GM18508 (cell line): ENCODE measurements at regions not wholly inside any gene's neighbourhood (a gene's known extent, or its start where the extent isn't known, plus 50 kb on each side); places are given as distances from the start of the nearest gene placed in this dataset.
"Not testable (repeated sequence)": the region's sequence is repeated elsewhere in the genome, so short reads cannot be mapped to it uniquely, and the experiment has no call there.

Source experiments
- ATAC-seq: cut with Tn5 transposase; IDR thresholded peaks from one replicate; pipeline ENCODE4 v1.9.1; 2021; ENCODE audit warnings: moderate number of reproducible peaks; ENCODE audit not compliant: insufficient read depth, unreplicated experiment

DNA sequence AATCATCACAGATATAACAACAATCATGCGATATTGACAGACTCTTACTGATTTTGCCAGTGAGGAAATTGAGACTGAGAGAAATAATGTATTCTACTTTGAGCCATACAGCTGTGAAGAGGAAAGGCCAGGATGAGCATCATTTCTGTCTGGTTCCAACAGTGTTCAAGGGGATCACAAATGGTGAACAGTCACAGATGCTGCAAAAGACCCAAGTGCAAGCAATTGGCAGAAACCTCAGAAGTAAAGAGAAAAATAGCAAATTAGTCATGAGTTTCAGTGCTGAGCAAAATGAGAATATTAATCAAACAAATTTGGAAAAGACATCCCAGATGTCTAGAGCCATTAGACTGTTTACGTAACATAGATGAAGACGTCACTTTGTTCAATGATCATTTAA, 114.1 kb downstream of the RAB38 start:
- ATAC-seq = no peak

DNA sequence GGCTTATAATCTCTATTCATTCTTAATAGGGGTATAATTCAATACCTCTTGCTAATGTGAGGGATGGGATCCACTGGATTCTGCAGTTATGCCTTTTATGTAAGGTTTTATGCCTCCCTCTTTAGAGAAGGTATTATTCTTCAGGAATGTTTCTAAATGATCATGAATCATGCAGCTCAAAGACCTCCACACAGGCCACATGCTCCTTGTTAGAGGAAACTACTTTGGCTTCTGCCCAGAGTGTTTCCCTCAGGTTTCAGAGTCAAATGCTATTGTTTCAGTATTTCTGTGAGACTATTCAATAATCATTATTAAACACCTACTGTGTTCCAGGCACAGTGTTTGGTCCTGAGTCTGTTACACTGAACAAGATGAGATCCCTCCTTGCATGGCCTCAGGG, 115.9 kb downstream of the RAB38 start:
- ATAC-seq = no peak

GRCh38 chr11:88051396-88051795, 123.8 kb downstream of the RAB38 start:
- ATAC-seq = no peak

- no peak for ATAC-seq
Measured at GRCh38 chr11:88050247-88050646, 125.0 kb downstream of the RAB38 start.

DNA sequence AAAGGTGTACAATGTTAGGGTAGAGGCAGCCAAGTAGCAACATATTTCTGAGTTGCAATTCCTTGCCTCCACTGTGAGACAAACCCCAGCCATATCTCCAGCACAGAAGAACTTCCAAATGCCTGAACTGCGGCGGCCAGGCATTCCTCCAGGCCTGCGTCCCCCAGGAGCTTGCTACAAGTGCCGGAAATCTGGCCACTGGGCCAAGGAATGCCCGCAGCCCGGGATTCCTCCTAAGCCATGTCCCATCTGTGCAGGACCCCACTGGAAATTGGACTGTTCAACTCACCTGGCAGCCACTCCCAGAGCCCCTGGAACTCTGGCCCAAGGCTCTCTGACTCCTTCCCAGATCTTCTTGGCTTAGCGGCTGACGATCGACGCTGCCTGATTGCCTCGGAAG, 130.0 kb downstream of the RAB38 start:
- not testable (repeated sequence) for ATAC-seq

DNA sequence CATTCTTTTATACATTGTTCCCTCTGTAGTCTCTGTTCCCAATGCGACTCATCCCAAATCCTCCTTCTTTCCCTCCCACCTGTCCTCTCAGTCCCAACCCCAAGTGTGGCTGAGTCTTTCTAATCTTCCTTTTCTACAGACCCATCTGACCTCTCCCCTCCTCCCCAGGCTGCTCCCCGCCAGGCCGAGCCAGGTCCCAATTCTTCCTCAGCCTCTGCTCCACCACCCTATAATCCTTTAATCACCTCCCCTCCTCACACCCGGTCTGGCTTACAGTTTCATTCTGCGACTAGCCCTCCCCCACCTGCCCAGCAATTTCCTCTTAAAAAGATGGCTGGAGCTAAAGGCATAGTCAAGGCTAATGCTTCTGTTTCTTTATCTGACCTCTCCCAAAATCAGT, 130.6 kb downstream of the RAB38 start:
- ATAC-seq = not testable (repeated sequence)

- no peak for ATAC-seq
Measured at GRCh38 chr11:88043149-88043548, 132.1 kb downstream of the RAB38 start.

GRCh38 chr11:88042647-88043046, 132.6 kb downstream of the RAB38 start:
- no peak for ATAC-seq

DNA sequence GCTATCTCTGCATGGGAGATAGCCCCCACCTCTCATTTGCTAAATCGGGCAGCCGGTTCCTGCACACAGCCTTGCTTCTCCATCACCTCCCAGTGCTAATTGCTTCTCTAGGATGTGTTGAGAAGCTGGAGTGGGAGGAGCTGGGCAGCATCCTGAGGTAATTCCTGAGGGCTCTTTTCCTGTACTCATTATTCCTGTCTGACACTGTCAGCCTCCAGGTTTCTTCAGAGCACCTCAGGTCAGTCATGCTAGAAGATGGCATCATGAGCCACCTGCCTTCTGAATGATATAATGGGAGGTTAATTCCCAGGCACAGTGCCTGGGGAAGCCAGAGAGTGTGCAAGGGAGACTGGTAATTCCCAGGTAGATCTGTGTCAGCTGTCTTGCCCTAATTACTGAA, 133.0 kb downstream of the RAB38 start:
- no peak for ATAC-seq

DNA sequence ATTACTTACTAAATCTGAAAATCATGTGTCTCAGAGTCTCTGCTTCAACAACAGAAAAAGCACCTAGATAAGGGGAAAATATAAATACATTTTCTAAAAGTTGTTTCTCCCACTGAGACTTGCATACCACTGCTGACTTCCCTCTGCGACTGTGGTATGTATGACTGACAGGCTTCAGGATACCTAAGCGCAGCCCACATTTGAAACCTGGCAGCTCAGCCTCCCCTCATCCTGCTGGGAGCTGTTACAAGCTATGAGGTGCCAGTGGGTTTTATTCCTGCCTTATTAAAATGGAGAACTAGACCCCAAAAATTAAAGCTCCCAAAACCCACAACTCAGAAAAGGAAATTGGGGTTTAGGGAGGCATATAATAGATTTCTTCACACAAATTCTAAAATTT, 133.6 kb downstream of the RAB38 start:
- no peak for ATAC-seq

GRCh38 chr11:88040148-88040496, 135.1 kb downstream of the RAB38 start:
- ATAC-seq = no peak

DNA sequence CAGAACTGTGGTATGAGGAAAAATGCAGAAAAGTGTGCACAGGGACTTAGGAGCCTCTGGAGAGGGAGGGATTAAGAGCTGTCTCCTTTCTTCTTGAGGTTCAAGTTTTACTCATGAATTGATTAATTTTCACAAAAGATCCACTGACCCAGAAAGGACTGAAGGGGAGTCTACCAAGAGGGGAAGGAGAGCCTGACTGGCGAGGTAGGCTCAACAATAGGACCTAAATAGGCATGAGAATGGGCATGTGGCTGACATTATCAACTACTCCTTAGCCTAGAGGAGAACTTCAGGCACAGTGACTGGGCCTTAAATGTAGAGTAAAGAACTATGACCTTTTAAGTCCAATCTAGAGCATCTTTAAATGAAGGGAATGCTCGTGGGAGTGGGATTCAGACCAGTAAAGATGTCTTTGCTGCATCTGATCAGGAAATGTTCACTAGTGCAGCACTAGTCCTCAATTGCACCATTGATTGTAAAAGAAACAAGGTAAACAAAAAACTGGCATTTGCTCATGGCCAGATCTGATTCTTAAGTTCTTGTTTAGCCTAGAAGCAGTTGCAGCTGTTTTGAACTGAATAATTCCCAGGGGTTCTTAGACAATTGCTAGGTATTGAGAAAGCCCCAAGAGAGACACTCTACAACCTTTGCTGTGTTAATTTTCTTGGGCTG, 135.6 kb downstream of the RAB38 start:
- ATAC-seq = no peak

DNA sequence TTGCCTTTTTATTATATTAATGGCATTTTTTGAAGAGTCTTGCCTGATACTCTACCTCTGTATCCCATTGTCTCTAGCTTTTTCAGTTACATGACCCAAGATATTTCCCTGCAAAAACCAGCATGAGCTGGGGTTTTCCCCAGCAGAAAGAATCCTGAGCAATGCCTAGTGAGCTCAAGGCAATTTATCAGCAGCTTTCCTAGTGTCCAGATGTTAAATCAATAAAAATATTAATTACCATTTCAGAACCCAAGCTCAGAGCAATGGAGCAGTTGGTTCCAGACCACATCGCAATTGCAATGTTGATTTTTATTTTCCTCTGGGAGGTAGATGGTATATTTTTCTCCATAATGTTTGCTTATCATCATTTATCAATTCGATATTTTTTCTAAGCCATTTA, 137.2 kb downstream of the RAB38 start:
- ATAC-seq = no peak

DNA sequence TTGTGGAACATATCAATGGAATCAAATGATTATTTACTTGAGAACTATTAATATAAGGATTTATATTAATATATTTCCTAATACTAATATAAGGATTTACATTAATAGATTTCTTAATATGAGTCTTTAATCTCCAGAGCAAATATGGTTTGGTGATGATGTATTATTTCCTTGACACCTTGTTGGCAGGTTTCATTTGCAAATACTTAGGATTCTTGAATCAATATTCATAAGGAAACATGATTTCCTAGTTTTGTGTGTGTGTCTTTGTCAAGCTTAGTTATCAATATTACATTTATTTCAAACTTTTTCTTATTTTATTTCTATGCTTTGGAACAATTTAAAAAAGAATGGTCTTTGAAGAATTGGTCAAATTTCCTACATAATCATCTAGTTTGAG, 138.5 kb downstream of the RAB38 start:
- no peak for ATAC-seq

DNA sequence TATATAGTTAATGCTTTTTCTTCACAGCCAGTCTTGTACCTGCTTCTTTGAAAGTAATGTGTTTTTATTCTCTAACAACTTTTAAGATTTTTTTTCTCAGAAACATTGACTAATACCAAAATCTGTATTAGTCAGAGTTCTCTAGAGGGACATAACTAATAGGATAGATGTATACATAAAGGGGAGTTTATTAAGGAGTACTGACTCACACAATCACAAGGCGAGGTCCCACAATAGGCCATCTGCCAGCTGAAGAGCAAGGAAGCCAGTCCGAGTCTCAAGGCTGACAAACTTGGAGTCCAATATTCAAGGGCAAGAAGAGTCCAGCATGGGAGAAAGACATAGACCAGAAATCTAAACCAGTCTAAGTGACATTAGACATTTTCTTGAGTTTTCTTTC, 140.0 kb downstream of the RAB38 start:
- no peak for ATAC-seq

- no peak for ATAC-seq
Measured at GRCh38 chr11:88017666-88018065, 157.6 kb downstream of the RAB38 start.

DNA sequence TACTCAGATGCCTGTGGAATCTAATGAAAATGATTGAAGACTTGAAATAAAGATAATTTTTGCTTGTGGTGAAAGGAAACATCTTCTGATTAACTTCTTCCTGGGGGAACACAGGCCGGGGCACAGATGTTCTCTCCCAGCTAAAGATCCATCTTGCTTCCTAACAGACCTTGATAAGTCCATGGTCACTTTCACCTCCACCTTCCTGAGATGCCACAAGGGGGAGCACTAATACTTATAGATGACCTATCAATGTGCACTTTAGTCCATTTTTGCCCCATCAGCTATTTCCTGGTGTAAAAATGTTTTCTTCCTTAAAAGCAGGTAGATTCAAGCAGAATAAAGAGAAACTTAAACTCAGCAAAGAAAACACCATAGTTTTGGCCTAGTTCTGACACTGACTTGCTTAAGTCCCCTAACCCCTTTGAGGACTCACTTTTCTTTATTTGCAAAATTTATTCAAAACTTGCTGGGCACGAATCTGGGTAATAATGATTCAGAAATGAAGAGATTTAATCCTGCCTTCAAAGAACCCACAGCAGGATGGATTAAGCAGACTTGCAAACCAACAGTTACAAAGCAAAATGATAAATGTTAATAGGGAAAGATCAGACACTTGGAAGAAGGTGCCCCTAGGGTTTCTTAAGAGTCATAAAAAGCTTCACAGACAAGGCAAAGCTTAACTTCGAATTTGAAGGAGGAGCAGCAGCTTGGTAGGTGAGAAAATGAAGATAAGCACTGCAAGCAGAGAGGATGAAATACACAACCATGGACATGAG, 158.7 kb downstream of the RAB38 start:
- ATAC-seq = peak; percentile 88

DNA sequence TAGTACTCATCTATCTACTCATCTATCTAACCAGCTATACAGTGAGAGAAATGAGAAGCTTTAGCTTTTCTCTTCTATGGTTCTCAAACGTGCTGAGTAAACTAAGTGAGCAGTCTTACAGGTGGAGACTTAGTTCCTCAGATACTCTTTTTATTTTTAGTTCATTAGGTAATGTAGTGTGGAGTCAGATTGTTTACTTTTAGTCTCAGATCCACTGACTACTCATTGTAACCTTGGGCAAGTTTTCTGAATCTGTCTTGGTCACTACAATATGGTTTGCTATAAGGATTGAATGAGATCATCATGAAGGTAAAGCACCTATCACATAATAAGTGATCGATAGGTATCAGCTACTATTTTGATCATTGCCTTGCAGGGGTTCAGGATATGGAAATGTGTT, 160.1 kb downstream of the RAB38 start:
- no peak for ATAC-seq

- no peak for ATAC-seq
Measured at GRCh38 chr11:88013508-88014065, 161.7 kb downstream of the RAB38 start.

- ATAC-seq = no peak
Measured at GRCh38 chr11:88012456-88012855, 162.8 kb downstream of the RAB38 start.

DNA sequence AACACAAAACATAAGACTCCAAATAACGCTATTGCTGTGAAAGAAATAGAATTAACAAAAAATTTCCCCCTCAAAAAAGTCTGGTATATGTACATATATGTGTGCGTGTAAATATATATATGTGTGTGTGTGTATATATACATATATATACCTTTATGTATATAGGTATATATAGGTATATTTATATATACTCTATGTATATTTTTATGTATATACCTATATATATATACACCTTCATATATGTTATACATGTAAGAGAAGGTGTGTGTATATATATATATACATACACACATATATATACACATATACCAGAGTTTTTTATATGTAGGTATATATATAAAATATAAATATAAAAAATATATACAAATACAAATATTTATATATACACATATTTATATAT, 199.2 kb downstream of the RAB38 start:
- no peak for ATAC-seq

GRCh38 chr11:87974797-87975196, 200.4 kb downstream of the RAB38 start:
- no peak for ATAC-seq
